Heart right ventricle (tissue), 16 donors: ENCODE measurements at regions not wholly inside any gene's neighbourhood (a gene's known extent, or its start where the extent isn't known, plus 50 kb on each side); places are given as distances from the start of the nearest gene placed in this dataset.
A peak's percentile ranks its signal among the peaks of the same experiment; 100 is the strongest.

Source experiments
- ATAC-seq, 8 donors: fragments of 200-7000 bp; cut with Tn5 transposase; one replicate each; pipeline ENCODE4 v1.9.1; 2020; ENCODE audit warnings: mild to moderate bottlenecking in 8 of 8, moderate library complexity in 8 of 8, moderate number of reproducible peaks in 1 of 8
- DNase-seq, 2 donors: peaks; one replicate each; pipeline ENCODE4 v3.0.0-alpha.2; 2020
- H3K27ac ChIP-seq, 10 donors: fragments of 200-600 bp; sonication (generic) in 2 of 10; one replicate each; pipeline versions ENCODE4 v1.5.0 to v1.8.0; 2020 to 2022; ENCODE audit warnings: mild to moderate bottlenecking in 3 of 10
- H3K27me3 ChIP-seq, 7 donors: fragments of 200-600 bp; one replicate each; pipeline ENCODE4 v1.8.0; 2021 to 2022; ENCODE audit warnings: mild to moderate bottlenecking in 2 of 7
- H3K36me3 ChIP-seq, 9 donors: fragments of 200-600 bp; sonication (generic) in 1 of 9; one replicate each; pipeline versions ENCODE4 v1.5.0 to v1.8.0; 2020 to 2022; ENCODE audit warnings: mild to moderate bottlenecking in 2 of 9
- H3K4me1 ChIP-seq, 9 donors: fragments of 200-600 bp; sonication (generic) in 1 of 9; one replicate each; pipeline versions ENCODE4 v1.5.0 to v1.8.0; 2020 to 2022; ENCODE audit warnings: mild to moderate bottlenecking in 4 of 9
- H3K4me3 ChIP-seq, 10 donors: fragments of 200-600 bp; sonication (generic) in 2 of 10; one replicate each; pipeline versions ENCODE4 v1.5.0 to v1.8.0; 2020 to 2022; ENCODE audit warnings: mild to moderate bottlenecking in 7 of 10, moderate library complexity in 2 of 10
- H3K9me3 ChIP-seq, 11 donors: fragments of 200-600 bp in 10 of 11; sonication (generic) in 2 of 11; one replicate each; pipeline versions ENCODE4 v1.5.0 to v1.8.0; 2013 to 2022; ENCODE audit warnings: mild to moderate bottlenecking in 2 of 11, control low read depth in 1 of 11, moderate library complexity in 1 of 11
- WGBS, 2 donors: extraction: QIAGEN DNeasy Blood & Tissue Kit; methylation state at CpG; one replicate each; pipeline ENCODE4 v1.1.7; 2013; ENCODE audit warnings: inconsistent platforms in 1 of 2; 5-methylcytosine and 5-hydroxymethylcytosine counted together
- intact Hi-C, 10 donors: fragments of 100-400 bp; cut with DNase I; formaldehyde crosslinking; loops; one replicate each; pipeline versions ENCODE4 v1.11.1 to v1.14.2; 2022
- TF ChIP-seq, protein P1 (sequence below), 9 donors: fragments of 200-600 bp; sonication (generic) in 2 of 9; IDR thresholded peaks; one replicate each; pipeline versions ENCODE4 v1.5.0 to v1.8.0; 2021 to 2022; ENCODE audit warnings: antibody characterized with exemption in 9 of 9, mild to moderate bottlenecking in 5 of 9, moderate library complexity in 1 of 9
- donor health status: Arrhythmogenic right ventricular cardiomyopathy.
- donor health status: ischemic (EF 13 %, LVEDD 7.1; RV severe dilation, severe dysfunction).
- donor health status: healthy with polysubstance abuse.
- donor health status: DM: no; HTN: yes; CAD: no.
- donor health status: DM: no; HTN: no; CAD: no.
- donor health status: ischemic (EF 25% LVEDD 6.9; RV normal size, moderate dysfunction).
- donor health status: ischemic (EF 25% LVEDD 5.7; RV mildly dilated, moderate dysfunction).
- donor health status: healthy.
- donor health status: DM: yes; HTN: yes; CAD: no.
- donor health status: Ischemic cardiomyopathy.
- donor health status: ischemic (EF 35%, LVEDD 5.7; RV mildly dilated, moderate dysfunction).
- donor health status: nonischemic (EF 11% LVEDD 7.7; RV severe dilation, severe dysfunction).
- donor health status: DM: yes; HTN: yes; CAD: no.
- donor health status: PGD.
- donor health status: ischemic (EF 29% LVEDD 5.4; RV normal size, mild dysfunction).
- donor health status: nonischemic (EF 23%, LVEDD 6.1; RV moderate dilation, normal function).

GRCh38 chr10:63915240-63915639, 394.0 kb downstream of the REEP3 start:
- ATAC-seq (no peak), DNase-seq (no peak)
- TF ChIP-seq, protein P1, sequence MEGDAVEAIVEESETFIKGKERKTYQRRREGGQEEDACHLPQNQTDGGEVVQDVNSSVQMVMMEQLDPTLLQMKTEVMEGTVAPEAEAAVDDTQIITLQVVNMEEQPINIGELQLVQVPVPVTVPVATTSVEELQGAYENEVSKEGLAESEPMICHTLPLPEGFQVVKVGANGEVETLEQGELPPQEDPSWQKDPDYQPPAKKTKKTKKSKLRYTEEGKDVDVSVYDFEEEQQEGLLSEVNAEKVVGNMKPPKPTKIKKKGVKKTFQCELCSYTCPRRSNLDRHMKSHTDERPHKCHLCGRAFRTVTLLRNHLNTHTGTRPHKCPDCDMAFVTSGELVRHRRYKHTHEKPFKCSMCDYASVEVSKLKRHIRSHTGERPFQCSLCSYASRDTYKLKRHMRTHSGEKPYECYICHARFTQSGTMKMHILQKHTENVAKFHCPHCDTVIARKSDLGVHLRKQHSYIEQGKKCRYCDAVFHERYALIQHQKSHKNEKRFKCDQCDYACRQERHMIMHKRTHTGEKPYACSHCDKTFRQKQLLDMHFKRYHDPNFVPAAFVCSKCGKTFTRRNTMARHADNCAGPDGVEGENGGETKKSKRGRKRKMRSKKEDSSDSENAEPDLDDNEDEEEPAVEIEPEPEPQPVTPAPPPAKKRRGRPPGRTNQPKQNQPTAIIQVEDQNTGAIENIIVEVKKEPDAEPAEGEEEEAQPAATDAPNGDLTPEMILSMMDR (IDR thresholded peaks at IDR 0.05) = no peak
- Histone ChIP-seq H3K4me1 (peaks cover 0 to 6% (median 0%) of the 10 kb centered on the region in 9 donors), H3K27ac (no peak overlapping the region), H3K4me3 (no peak overlapping the region), H3K27me3 (peaks cover 0 to 4% (median 0%) of the 10 kb centered on the region in 7 donors), H3K9me3 (peaks cover 0 to 3% (median 0%) of the 10 kb centered on the region in 11 donors), H3K36me3 (no peaks in the 10 kb centered on the region)
- WGBS, 2 donors = 95 to 100% methylated on average over 2 of the region's 2 CpGs
- intact Hi-C loops = no loop called here

- WGBS, 2 donors = 11 to 27% methylated on average over 1 of the region's 1 CpG
Observed at GRCh38 chr10:63917363-63917762, 396.2 kb downstream of the REEP3 start.

GRCh38 chr10:63919575-63920279, 398.5 kb downstream of the REEP3 start:
- H3K4me1 ChIP-seq = peaks cover 0 to 6% (median 0%) of the 10 kb centered on the region in 9 donors
- peak in 1 of 2 donors; percentile 32 for DNase-seq
- H3K27ac ChIP-seq = no peak overlapping the region
- peaks cover 0 to 4% (median 0%) of the 10 kb centered on the region in 7 donors for H3K27me3 ChIP-seq
- TF ChIP-seq, protein P1 (IDR thresholded peaks at IDR 0.05) = no peak
- intact Hi-C loops = no loop called here
- peak in 6 of 8 donors; percentile 61 to 86 (median 74) for ATAC-seq
- H3K4me3 ChIP-seq = no peak overlapping the region
- WGBS, 2 donors = 76 to 83% methylated on average over 6 of the region's 6 CpGs
- H3K36me3 ChIP-seq = no peaks in the 10 kb centered on the region
- H3K9me3 ChIP-seq = no peaks in the 10 kb centered on the region

More at GRCh38 chr10:63917363-63917762, 396.2 kb downstream of the REEP3 start:
- ATAC-seq (no peak), DNase-seq (no peak)
- H3K27ac ChIP-seq = no peak overlapping the region
- H3K27me3 ChIP-seq = no peaks in the 10 kb centered on the region
- H3K4me1 ChIP-seq = peaks cover 0 to 6% (median 0%) of the 10 kb centered on the region in 9 donors
- peaks cover 0 to 2% (median 0%) of the 10 kb centered on the region in 11 donors for H3K9me3 ChIP-seq
- intact Hi-C loops = no loop called here
- H3K4me3 ChIP-seq = no peak overlapping the region
- TF ChIP-seq, protein P1 (IDR thresholded peaks at IDR 0.05) = no peak
- H3K36me3 ChIP-seq = no peaks in the 10 kb centered on the region

DNA sequence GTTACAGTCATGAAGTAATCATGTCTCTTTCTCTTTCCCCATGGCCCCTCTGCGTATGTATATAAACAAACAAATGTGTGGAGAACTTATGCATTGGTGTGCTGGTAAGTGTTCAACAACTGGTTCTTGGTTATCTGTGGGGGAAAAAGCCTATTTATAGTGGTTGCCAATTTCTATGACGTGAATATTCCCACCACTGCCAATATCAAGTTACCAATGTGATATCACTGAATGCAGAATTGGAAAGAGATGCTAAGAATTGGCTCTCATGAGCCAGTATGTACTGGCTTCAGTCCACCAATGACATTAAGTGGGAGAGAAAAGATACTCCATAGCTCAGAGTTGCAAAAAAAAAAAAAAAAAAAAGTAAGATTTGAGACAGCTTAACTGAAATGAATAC, 399.7 kb downstream of the REEP3 start:
- TF ChIP-seq, protein P1 (IDR thresholded peaks at IDR 0.05) = no peak
- no peak overlapping the region for H3K27ac ChIP-seq
- 29 to 45% methylated on average over 2 of the region's 2 CpGs for WGBS, 2 donors
- H3K4me3 ChIP-seq = no peak overlapping the region
- H3K27me3 ChIP-seq = peaks cover 0 to 4% (median 0%) of the 10 kb centered on the region in 7 donors
- ATAC-seq = no peak
- H3K9me3 ChIP-seq = no peaks in the 10 kb centered on the region
- peaks cover 0 to 6% (median 0%) of the 10 kb centered on the region in 9 donors for H3K4me1 ChIP-seq
- no peaks in the 10 kb centered on the region for H3K36me3 ChIP-seq
- no peak for DNase-seq
- intact Hi-C loops = no loop called here
